ENCODE measurements at regions not wholly inside any gene's neighbourhood (a gene's known extent, or its start where the extent isn't known, plus 50 kb on each side); places are given as distances from the start of the nearest gene placed in this dataset.
"Not testable (repeated sequence)": the region's sequence is repeated elsewhere in the genome, so short reads cannot be mapped to it uniquely, and the experiment has no call there.

DNA sequence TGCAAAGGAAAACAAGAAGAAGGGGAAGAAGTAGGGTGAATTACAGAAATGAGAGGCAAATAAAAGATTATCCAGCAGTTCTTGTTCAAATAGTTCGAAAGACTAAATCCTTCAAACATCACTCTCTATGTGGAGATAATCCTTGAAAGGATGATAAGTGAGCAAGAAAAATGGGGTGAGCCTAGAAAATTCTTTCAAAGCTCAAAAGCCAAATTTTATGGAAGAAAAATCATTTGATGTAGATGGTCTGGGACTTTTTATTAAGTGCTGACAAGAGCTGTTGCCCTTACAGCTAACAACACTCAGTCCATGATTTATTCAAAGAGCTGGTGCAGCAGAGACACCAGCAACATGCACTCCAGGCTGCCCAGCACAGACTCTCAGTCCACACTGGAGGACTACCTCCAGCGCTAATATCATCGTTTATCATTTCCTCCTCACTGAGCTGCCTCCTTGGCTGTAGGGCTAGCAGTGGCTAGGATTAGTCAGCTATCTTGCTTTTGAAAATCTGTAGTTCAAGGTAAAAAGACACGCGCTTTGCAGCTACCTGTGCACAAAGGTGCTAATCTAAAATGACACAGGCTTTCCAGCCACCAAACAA lies 264.8 kb upstream of the KIF2A start:
- DNase-seq (ENCODE audit: low spot score): no peak

DNA sequence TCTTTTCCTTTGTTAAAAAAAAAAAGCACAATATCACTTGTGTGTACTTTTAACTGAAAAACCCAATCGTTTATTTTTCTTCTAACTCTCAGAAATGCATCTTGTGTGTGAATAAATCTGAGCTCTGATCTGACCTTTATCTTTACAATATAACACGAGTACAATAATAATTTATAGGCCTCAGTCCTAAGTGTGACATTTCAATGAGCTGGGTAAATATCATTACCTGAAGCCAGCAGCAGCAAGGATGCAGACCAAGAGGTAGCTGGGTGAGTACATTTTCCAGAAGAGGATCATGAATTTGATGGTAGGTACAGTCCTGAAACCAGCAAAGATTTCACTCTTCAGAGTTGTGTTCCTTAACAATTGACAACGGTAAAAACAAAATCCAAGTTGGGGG lies 264.0 kb upstream of the KIF2A start:
- no peak for DNase-seq (ENCODE audit: low spot score)

- DNase-seq (ENCODE audit: low spot score): no peak
Measured at GRCh38 chr5:62043289-62044280, 262.4 kb upstream of the KIF2A start.

DNA sequence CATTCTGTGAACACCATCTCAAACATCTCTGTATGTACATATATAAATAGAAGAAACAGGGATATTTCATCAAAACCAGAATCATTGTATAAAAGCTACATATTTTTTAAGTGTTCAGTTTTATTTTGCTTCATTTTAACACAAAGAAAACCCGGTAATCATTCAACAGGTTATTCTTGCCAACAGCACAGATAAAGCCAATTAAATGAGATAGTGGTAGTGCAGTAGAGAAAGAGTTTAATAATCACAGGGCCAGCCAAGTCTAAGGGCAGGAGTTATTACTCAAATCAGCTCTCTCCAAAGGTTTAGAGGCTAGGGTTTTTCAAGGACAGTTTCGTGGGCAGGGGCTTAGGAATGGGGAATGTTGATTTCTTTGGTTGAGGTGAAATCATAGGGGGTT lies 261.0 kb upstream of the KIF2A start:
- DNase-seq (ENCODE audit: low spot score): no peak

- DNase-seq (ENCODE audit: low spot score): no peak
Measured at GRCh38 chr5:62046191-62046590, 259.8 kb upstream of the KIF2A start.

GRCh38 chr5:62051747-62052146 lies 254.3 kb upstream of the KIF2A start:
- no peak for DNase-seq (ENCODE audit: low spot score)

GRCh38 chr5:62059960-62060359 lies 246.0 kb upstream of the KIF2A start:
- DNase-seq (ENCODE audit: low spot score): no peak

GRCh38 chr5:62065050-62065449 lies 241.0 kb upstream of the KIF2A start:
- DNase-seq (ENCODE audit: low spot score): no peak

- DNase-seq (ENCODE audit: low spot score): no peak
Measured at GRCh38 chr5:62066761-62067277, 239.2 kb upstream of the KIF2A start.

- DNase-seq (ENCODE audit: low spot score): no peak
Measured at GRCh38 chr5:62068554-62068953, 237.5 kb upstream of the KIF2A start.

DNA sequence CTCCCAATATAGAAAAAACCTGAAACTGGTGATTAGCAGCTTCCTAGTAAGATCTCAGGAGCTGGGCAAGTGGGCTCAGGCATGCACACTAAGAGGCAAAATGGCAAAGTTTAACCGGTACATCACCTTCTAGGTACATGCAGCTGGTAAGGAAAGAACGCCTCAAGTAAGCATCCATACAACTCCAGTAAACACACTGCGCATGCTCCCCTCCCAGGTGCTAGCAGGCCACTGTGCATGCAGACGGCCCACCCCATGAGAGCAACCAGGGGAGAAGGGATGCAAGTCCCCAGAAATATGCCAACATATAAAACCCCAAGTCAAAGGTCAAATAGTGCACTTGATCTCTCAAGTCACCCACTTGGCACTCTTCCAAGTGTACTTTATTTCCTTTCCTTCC lies 228.6 kb upstream of the KIF2A start:
- no peak for DNase-seq (ENCODE audit: low spot score)

- DNase-seq (ENCODE audit: low spot score): no peak
Measured at GRCh38 chr5:62077823-62078550, 228.0 kb upstream of the KIF2A start.

- DNase-seq (ENCODE audit: low spot score): no peak
Measured at GRCh38 chr5:62082370-62082801, 223.6 kb upstream of the KIF2A start.

DNA sequence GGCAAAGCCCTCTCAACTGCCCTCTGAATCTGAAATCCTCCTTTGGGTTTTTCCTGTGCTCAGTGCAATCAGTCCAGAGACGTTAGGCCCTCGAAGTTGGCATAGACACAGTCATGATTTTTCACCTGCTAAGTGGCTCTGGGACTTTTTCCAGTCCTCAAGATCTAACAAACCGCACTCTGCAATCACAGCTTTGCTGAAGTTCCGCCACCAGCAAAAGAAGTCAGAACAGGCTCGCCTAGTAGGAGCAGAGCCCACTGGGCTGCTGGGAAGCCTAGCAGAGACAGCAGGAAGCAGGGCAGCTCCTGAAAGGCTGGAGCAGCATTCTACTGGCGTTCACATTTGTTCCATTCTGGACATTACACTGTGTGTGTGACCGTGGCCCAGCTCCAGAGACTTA lies 222.8 kb upstream of the KIF2A start:
- DNase-seq (ENCODE audit: low spot score): no peak

GRCh38 chr5:62083661-62084060 lies 222.3 kb upstream of the KIF2A start:
- no peak for DNase-seq (ENCODE audit: low spot score)

- no peak for DNase-seq (ENCODE audit: low spot score)
Measured at GRCh38 chr5:62084391-62084790, 221.6 kb upstream of the KIF2A start.

DNA sequence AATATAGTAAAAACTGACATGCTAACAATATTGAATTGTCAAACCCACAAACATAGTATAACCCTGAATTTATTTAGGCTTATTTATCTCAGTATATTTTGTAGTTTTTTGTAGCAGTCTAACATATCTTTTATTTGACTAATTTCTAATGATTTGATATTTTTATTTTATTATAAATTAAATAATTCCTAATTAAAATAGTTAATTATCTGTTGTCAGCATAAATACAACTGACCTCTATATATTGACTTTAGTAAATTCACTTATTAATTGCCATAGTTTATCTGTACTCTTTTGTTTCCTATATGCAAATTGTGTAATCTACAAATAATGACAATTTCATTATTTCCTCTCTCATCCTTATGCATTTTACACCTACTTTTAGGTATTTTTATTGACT lies 215.1 kb upstream of the KIF2A start:
- no peak for DNase-seq (ENCODE audit: low spot score)

DNA sequence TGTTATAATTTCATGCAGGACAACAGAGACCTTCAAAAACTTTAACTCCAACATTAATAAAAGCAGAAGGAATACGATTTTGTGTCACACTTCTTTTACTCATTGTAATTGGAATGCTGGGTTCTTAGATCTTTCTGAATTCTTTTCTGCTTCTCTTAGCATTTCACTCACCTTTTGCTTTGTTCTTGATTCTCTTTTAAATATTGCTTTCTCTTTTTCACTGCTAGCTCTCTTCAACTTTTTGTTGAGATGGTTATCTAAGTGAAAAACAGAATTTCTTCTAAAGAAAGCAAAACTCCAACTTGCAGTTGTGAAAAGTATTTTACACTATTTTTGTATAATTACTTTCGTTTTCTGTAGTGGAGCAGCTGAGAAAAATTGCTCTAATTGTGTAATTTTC lies 212.6 kb upstream of the KIF2A start:
- no peak for DNase-seq (ENCODE audit: low spot score)

- DNase-seq (ENCODE audit: low spot score): no peak
Measured at GRCh38 chr5:62093976-62094375, 212.0 kb upstream of the KIF2A start.

DNA sequence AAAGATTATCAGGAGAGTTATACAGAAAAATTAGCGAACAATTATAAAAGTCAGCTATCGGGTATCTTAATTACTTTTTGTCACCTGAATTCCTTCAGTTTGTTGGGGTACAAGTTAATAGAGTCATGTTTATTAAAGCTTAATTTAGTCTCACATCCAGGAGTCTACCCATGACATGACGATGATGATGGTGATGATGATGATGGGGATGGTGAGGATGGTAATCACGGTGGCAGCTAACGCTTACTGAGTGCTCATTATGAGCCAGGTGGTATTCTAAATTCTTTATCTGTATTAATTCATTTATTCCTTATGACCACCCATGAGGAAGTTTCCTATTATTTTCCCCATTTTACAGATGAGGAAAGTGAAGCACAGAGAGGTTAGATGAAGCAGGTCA lies 208.6 kb upstream of the KIF2A start:
- no peak for DNase-seq (ENCODE audit: low spot score)

GRCh38 chr5:62100201-62100600 lies 205.8 kb upstream of the KIF2A start:
- no peak for DNase-seq (ENCODE audit: low spot score)

DNA sequence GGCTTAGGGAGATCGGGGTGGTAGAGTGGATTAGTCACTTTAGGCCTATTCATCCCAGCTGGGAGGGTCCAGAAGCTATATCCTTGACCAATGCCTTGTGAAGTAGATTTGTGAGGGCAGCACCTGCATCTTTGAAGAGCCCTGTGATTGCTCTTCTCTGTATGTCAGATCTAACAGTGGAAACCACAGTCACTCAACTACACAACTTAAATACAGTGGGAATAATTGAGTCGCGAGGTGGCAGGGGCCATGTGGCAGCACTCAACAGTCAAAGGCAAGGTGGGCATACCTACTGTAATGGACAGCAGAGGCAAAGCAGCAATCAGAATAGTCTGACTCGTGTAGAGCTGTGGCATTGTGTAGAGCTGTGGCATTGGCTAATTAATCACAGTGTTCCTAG lies 202.1 kb upstream of the KIF2A start:
- not testable (repeated sequence) for DNase-seq (ENCODE audit: low spot score)

DNA sequence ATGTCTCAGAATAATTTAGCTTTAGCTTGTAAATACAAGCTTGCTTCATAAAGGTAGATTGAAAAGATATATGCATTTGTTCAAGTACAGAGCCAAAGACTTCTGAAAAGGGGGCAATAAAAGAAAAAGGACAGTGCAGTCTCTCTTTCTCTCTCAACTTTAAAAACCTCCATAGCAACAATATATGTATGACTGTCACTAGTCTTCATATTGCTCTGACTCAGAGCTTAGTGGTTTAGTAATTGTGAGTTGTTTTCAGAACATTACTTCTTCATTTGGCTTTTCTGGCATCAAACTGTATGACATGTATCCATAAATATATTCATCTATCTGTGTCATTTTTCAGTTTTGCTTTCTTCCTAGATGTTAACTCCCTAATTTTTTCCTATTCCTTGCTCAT lies 194.6 kb upstream of the KIF2A start:
- DNase-seq (ENCODE audit: low spot score): no peak
